ENCODE measurements at regions not wholly inside any gene's neighbourhood (a gene's known extent, or its start where the extent isn't known, plus 50 kb on each side); places are given as distances from the start of the nearest gene placed in this dataset.

DNA sequence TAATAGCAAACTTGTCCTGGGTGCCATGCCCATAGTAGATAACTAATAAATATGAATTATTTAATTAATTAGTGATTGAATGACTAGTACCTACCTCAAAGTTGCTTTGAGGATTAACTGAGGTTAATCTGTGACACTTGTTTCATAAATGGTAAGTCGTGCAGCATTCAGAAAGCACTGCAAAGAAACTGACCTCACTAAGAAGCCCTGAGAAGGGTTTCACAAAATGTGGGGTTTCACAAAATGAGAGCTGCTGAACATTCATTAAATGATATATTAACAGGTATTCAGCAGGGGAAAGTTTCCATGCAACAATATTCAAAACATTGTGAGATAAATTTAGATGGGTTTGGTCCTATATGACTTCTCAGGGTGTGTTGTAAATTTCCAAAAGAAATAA, 236.2 kb downstream of the OSR1 start:
- TF ChIP-seq CTCF (IDR thresholded peaks at IDR 0.05 in 4 of 5, conservative IDR thresholded peaks at IDR 0.05 in 1 of 5) (no peak), POLR2A (IDR thresholded peaks at IDR 0.05) (no peak)
